Fibroblast of villous mesenchyme (primary cell): ENCODE measurements at regions not wholly inside any gene's neighbourhood (a gene's known extent, or its start where the extent isn't known, plus 50 kb on each side); places are given as distances from the start of the nearest gene placed in this dataset.

Experiments used
- DNase-seq: peaks from one replicate; pipeline ENCODE4 v3.0.0-alpha.2; 2010; ENCODE audit warnings: low read depth
- H3K4me3 ChIP-seq: 2 replicates; pipeline ENCODE4 v1.5.1; 2011; ENCODE audit warnings: low read depth, mild to moderate bottlenecking, low read length
- TF ChIP-seq, protein P1 (sequence below): IDR thresholded peaks from 2 replicates; pipeline ENCODE4 v1.5.1; 2012; ENCODE audit warnings: low read depth, mild to moderate bottlenecking, low read length; ENCODE audit not compliant: insufficient read depth

DNA sequence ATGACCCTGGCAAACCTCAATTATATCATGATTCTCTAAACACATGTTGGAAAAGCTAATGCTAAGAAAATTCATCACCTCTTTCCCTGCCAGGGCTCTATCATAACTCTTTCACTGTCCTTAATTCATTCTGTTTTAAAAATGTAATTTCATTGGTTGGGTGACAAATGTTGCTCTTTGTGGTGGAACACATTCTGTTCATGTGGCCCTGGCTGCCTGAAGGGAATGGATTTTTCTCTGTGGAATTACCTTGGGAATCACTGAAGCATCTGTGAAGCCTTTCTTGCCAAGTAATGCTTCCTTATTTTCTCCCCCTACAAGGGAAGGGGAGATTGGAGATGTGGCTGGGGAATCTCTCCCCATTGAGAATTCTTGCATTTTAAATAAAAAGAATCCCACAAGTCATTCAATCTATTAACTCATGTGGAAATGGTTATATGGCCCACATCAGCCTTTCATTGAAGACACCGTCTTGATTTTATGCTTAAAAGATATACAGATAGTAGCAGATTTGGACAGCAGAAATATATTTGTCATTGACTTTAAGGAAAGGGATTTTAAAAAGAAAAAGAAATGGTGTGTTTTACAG, 201.8 kb upstream of the NMUR2 start:
- no peak for DNase-seq
- TF ChIP-seq, protein P1, sequence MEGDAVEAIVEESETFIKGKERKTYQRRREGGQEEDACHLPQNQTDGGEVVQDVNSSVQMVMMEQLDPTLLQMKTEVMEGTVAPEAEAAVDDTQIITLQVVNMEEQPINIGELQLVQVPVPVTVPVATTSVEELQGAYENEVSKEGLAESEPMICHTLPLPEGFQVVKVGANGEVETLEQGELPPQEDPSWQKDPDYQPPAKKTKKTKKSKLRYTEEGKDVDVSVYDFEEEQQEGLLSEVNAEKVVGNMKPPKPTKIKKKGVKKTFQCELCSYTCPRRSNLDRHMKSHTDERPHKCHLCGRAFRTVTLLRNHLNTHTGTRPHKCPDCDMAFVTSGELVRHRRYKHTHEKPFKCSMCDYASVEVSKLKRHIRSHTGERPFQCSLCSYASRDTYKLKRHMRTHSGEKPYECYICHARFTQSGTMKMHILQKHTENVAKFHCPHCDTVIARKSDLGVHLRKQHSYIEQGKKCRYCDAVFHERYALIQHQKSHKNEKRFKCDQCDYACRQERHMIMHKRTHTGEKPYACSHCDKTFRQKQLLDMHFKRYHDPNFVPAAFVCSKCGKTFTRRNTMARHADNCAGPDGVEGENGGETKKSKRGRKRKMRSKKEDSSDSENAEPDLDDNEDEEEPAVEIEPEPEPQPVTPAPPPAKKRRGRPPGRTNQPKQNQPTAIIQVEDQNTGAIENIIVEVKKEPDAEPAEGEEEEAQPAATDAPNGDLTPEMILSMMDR, result no peak

DNA sequence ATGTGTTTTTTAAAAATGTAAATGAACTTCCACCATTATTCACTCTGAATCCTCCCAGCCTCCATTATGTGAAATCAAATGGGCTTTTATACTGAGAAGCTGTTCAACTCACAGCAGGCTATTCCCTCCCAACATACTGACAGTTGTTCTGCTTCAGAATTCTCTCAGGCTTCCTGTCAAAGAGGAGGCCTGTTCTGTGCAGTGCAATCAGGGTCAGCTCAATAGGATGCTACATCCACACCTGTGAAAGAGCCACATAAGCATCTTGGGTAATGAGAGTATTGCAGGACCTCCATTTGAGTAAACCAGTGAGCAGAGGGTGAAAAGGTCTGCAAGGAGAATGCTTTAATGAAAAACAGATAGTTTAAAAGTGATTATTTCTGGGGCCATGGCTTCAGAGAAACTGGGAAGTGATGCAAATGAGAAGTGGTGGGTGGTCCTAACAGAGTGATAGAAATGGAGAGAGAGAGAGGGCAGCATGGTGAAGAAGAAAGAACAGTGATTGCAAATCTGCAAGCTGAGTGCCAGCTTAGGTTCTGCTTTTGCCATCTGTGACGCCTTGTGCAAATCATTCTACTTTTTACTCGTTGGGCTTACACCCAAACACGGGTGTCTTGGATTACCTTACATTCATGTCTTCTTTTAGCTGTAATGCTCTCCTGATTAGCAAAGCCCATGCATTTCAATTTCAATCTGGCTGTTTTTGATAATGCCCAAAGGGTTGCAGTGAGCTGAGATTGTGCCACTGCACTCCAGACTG, 202.5 kb upstream of the NMUR2 start:
- no peak for DNase-seq
- no peak overlapping the region for H3K4me3 ChIP-seq
- TF ChIP-seq, protein P1, result no peak

More for the DNA sequence above, 201.8 kb upstream of the NMUR2 start:
- no peak overlapping the region for H3K4me3 ChIP-seq

DNA sequence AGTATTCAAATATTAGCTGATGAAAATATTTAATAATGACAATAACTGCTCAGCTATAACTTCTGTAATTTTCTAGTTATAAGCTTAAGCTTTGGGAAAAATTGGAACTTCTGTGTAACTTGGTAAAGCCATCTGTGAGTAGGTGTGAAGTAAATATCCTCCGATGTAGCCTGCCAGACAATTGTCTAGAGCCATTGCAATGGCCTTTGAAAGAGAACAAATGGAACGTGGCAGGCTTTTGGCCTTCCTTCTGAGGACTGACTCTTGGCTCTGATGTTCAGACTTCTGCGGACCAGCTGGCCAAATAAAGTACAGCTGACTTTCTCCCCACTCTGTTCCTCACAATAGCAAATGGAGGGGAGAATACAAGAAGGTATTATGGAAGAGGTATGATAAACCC, 203.4 kb upstream of the NMUR2 start:
- TF ChIP-seq, protein P1, result no peak
- no peak overlapping the region for H3K4me3 ChIP-seq
- no peak for DNase-seq

DNA sequence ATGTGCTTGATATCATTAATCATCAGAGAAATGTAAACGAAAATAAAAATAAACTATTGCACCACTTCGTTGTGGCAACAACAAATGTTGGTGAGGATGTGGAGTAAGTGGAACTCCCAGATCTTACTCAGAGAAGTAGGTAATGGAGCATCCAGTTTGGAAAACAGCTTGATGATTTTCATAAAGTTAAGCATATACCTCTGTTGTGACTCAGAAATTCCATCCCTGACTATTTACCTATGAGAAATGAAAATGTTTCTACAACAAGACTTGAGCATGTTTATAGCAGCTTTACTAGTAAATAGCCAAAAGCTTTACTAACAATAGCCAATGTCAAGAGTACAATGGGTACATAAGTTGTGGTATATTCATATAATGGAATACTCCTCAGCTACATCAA, 214.7 kb upstream of the NMUR2 start:
- DNase-seq, result no peak
- TF ChIP-seq, protein P1, result no peak
- H3K4me3 ChIP-seq, result no peak overlapping the region

DNA sequence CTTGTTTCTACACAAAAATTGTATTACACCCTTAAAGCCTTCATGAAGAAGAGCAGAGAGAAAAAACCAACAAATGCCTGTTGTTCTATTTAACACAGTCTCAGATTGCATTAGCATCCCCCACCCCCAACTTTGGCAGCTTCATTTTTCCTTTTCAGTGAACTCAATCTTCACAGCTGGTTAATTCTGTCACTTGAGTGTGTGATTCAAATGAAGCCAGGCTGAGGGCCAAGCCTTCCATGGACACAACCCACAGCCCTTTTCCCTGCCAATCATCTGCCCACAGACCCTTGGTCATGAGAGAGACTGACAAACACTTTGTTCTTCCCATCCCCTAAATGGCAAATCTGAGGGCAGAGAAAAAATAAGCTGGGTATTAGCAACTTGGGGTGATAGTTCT, 217.5 kb upstream of the NMUR2 start:
- TF ChIP-seq, protein P1, result no peak
- H3K4me3 ChIP-seq, result no peak overlapping the region
- DNase-seq, result no peak

DNA sequence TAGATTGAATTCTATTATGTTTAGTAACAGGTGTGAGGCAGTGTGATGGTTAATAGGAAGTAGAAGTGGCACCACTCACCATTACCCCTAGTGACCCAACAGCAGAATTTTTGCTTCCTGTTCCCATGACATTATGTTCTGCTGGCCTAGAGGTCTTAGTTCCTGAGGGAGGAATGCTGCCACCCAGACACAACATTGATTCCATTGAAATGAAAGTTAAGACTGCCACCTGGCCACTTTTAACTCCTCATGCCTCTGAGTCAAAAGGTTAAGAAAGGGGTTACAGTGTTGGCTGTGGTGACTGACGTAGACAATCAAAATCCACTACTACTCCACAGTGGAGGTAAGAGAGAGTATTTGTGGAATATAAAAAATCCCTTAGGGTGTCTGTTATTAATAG, 218.9 kb upstream of the NMUR2 start:
- DNase-seq, result no peak
- H3K4me3 ChIP-seq, result no peak overlapping the region
- TF ChIP-seq, protein P1, result no peak
